ENCODE measurements at regions not wholly inside any gene's neighbourhood (a gene's known extent, or its start where the extent isn't known, plus 50 kb on each side); places are given as distances from the start of the nearest gene placed in this dataset.

DNA sequence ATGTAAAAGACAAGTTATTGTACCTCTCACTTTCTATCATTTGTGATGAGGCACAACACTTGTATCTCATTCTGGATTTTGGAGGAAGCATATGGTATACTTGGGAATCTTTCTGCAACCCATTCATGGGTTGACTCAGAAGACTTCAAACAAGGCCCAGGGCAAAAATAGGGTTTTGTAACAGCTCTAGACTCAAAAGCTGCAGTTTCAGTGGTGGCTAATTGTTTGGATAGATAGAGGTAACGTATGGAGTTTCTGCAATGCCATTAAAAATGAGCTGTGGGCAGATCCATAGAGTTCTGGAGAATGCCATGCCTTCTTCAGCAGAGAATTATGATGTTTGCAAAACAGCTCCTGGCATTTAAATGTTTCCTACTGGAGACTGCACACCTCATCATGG, 279.6 kb upstream of the VLDLR start:
- ChIA-PET CTCF (no interaction called here), POLR2A (no interaction called here)
- BruUV-seq (replicated peaks): no TSS peak
- no peaks in the 10 kb centered on the region for H3K9me1 ChIP-seq (replicated peaks; ENCODE audit: control insufficient read depth, extremely low read depth, insufficient read depth, low read length)
- H3K79me2 ChIP-seq (ENCODE audit: control insufficient read depth, insufficient read depth, low read length): no peaks in the 10 kb centered on the region
- DNase-seq (ENCODE audit: low read depth, low spot score) (no peak), FAIRE-seq (no peak)
- H3K4me2 ChIP-seq (ENCODE audit: insufficient read depth, low read length): no peak overlapping the region
- H3K27me3 ChIP-seq (ENCODE audit: control insufficient read depth in 2 of 2, insufficient read depth in 2 of 2, low read length in 2 of 2): no peaks in the 10 kb centered on the region
- TF ChIP-seq FOS (IDR thresholded peaks at IDR 0.05; ENCODE audit: borderline replicate concordance, insufficient read depth, low read length): no peak
- no peak for TF ChIP-seq EZH2 (IDR thresholded peaks at IDR 0.05; ENCODE audit: borderline replicate concordance, low read depth, low read length, severe bottlenecking)
- TF ChIP-seq JUN (IDR thresholded peaks at IDR 0.05; ENCODE audit: borderline replicate concordance, insufficient read depth, insufficient read length, low read depth): no peak
- TF ChIP-seq, protein P1, sequence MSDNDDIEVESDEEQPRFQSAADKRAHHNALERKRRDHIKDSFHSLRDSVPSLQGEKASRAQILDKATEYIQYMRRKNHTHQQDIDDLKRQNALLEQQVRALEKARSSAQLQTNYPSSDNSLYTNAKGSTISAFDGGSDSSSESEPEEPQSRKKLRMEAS (IDR thresholded peaks at IDR 0.05; ENCODE audit: insufficient read depth, insufficient read length): no peak
- TF ChIP-seq GATA2 (IDR thresholded peaks at IDR 0.05; ENCODE audit: insufficient read depth, insufficient read length, low read depth, low read length): no peak
- TF ChIP-seq MYC (IDR thresholded peaks at IDR 0.05; ENCODE audit: low read depth, low read length): no peak
- no peak for TF ChIP-seq POLR2A (IDR thresholded peaks at IDR 0.05; ENCODE audit: low read depth, low read length)
- TF ChIP-seq, protein P2, sequence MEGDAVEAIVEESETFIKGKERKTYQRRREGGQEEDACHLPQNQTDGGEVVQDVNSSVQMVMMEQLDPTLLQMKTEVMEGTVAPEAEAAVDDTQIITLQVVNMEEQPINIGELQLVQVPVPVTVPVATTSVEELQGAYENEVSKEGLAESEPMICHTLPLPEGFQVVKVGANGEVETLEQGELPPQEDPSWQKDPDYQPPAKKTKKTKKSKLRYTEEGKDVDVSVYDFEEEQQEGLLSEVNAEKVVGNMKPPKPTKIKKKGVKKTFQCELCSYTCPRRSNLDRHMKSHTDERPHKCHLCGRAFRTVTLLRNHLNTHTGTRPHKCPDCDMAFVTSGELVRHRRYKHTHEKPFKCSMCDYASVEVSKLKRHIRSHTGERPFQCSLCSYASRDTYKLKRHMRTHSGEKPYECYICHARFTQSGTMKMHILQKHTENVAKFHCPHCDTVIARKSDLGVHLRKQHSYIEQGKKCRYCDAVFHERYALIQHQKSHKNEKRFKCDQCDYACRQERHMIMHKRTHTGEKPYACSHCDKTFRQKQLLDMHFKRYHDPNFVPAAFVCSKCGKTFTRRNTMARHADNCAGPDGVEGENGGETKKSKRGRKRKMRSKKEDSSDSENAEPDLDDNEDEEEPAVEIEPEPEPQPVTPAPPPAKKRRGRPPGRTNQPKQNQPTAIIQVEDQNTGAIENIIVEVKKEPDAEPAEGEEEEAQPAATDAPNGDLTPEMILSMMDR (IDR thresholded peaks at IDR 0.05; ENCODE audit: extremely low read depth in 1 of 2, insufficient read depth in 1 of 2, low read depth in 1 of 2, low read length in 2 of 2): no peak
- no peak for TF ChIP-seq POLR2AphosphoS5 (IDR thresholded peaks at IDR 0.05; ENCODE audit: insufficient read depth, low read depth, low read length)
- intact Hi-C loops (cut with micrococcal nuclease) (no loop called here), dilution Hi-C loops (cut with MboI; ENCODE audit: extremely low pct_ligation_motif_present, low sequenced_read_pairs) (no loop called here)
- no peaks in the 10 kb centered on the region for H3K36me3 ChIP-seq (ENCODE audit: control insufficient read depth in 2 of 2, extremely low read depth in 1 of 2, insufficient read depth in 2 of 2, low read length in 2 of 2)
- H3K4me1 ChIP-seq (ENCODE audit: control insufficient read depth, extremely low read depth, insufficient read depth, low read length): no peaks in the 10 kb centered on the region
- H3K9ac ChIP-seq (replicated peaks; ENCODE audit: extremely low read depth, insufficient read depth, low read length): no peak overlapping the region
- H3K4me3 ChIP-seq (replicated peaks in 1 of 3; ENCODE audit: insufficient read depth in 1 of 3, low read depth in 1 of 3, low read length in 3 of 3): no peak overlapping the region
- H2AFZ ChIP-seq (ENCODE audit: low read depth, low read length): no peak overlapping the region
- no peaks in the 10 kb centered on the region for H4K20me1 ChIP-seq (replicated peaks; ENCODE audit: control insufficient read depth, extremely low read depth, insufficient read depth, low read length)
- H3K27ac ChIP-seq (ENCODE audit: insufficient read depth, low read depth, low read length): no peak overlapping the region
- H3K9me3 ChIP-seq (replicated peaks; ENCODE audit: control insufficient read depth, insufficient read depth, low read length): no peaks in the 10 kb centered on the region
